ENCODE measurements at regions not wholly inside any gene's neighbourhood (a gene's known extent, or its start where the extent isn't known, plus 50 kb on each side); places are given as distances from the start of the nearest gene placed in this dataset.
"Not testable (repeated sequence)": the region's sequence is repeated elsewhere in the genome, so short reads cannot be mapped to it uniquely, and the experiment has no call there.

DNA sequence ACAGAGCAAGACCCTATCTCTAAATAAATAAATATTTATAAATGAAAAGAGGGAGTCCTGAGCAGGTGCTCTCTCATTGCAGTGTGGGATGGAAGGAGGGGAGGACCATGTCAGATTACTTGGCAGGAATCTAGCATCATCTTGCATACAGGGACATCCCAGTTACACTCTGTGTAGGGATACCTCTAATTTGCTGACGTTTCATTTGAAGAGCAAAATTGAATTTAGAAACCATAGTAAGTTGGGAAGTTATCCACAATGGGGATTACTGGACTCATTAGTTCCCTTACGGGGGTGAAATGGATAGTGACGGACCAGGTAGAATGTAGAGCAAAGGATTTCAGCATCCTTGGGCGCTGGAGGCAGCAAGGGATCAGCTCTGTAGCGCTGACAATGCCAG lies 52.1 kb downstream of the ARHGEF18 start:
- in situ Hi-C loops (cut with HindIII; ENCODE audit: low sequenced_read_pairs) = no loop called here
- TF ChIP-seq, protein P1, sequence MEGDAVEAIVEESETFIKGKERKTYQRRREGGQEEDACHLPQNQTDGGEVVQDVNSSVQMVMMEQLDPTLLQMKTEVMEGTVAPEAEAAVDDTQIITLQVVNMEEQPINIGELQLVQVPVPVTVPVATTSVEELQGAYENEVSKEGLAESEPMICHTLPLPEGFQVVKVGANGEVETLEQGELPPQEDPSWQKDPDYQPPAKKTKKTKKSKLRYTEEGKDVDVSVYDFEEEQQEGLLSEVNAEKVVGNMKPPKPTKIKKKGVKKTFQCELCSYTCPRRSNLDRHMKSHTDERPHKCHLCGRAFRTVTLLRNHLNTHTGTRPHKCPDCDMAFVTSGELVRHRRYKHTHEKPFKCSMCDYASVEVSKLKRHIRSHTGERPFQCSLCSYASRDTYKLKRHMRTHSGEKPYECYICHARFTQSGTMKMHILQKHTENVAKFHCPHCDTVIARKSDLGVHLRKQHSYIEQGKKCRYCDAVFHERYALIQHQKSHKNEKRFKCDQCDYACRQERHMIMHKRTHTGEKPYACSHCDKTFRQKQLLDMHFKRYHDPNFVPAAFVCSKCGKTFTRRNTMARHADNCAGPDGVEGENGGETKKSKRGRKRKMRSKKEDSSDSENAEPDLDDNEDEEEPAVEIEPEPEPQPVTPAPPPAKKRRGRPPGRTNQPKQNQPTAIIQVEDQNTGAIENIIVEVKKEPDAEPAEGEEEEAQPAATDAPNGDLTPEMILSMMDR (IDR thresholded peaks at IDR 0.05; ENCODE audit: low read depth, low read length, missing control alignments) = no peak
- H3K4me3 ChIP-seq (ENCODE audit: low read depth, low read length) = no peak overlapping the region
- DNase-seq (ENCODE audit: low read depth) = no peak

DNA sequence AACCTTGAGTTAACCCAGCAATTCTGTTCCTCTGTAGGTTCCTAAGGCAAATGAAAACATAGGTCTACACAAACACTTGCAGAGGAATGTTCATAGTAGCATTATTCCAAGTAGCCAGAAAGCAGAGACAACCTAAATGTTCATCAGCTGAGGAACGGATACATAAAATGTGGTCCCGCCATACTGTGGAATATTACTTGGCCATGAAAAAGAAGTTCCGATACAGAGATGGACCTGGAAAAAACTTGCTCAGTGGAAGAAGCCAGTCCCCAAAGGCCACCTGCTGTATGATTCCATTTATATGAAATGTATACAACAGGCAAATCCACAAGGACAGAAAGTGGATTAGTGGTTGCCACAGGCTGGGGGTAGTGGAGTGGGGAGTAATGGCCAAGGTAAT lies 53.0 kb downstream of the ARHGEF18 start:
- DNase-seq (ENCODE audit: low read depth) = no peak
- H3K4me3 ChIP-seq (ENCODE audit: low read depth, low read length) = no peak overlapping the region
- in situ Hi-C loops (cut with HindIII; ENCODE audit: low sequenced_read_pairs) = no loop called here
- TF ChIP-seq, protein P1 (IDR thresholded peaks at IDR 0.05; ENCODE audit: low read depth, low read length, missing control alignments) = no peak

DNA sequence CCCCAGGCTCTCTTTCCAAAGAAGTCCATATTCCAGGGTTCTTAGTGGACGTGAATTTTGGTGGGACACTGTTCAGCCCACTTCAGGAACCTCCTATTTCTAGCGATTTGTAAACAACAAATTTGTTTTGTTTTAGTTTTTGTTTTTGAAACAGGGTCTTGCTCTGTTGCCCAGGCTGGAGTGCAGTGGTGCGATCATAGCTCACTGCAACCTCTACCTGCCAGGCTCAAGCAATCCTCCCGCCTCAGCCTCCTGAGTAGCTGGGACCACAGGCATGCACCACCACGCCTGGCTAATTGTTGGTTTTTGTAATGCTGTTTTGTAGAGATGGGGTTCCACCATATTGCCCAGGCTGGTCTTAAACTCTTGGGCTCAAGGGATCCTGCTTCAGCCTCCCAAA lies 56.7 kb downstream of the ARHGEF18 start:
- H3K4me3 ChIP-seq (ENCODE audit: low read depth, low read length); in situ Hi-C loops (cut with HindIII; ENCODE audit: low sequenced_read_pairs); DNase-seq (ENCODE audit: low read depth): not testable (repeated sequence)

DNA sequence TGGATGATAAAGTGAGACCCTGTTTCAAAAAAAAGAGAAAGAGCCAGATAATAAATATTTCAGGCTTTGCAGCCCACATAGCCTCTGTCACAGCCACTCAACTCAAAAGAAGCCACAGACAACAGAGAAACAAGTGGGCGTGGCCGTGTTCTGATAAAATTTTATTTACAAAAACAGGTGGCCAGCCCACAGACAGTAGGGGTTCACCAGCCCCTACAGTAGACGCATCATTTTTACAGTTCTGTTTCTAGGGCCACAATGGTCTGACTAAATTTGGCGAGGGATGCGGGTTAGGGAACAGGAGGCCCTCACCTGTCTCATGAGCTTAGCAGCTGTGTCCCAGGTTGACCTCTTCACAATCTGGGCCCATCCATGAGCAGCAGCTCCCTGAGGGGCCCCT lies 59.5 kb downstream of the ARHGEF18 start:
- in situ Hi-C loops (cut with HindIII; ENCODE audit: low sequenced_read_pairs) = no loop called here
- TF ChIP-seq, protein P1 (IDR thresholded peaks at IDR 0.05; ENCODE audit: low read depth, low read length, missing control alignments) = no peak
- DNase-seq (ENCODE audit: low read depth) = no peak
- no peak overlapping the region for H3K4me3 ChIP-seq (ENCODE audit: low read depth, low read length)

DNA sequence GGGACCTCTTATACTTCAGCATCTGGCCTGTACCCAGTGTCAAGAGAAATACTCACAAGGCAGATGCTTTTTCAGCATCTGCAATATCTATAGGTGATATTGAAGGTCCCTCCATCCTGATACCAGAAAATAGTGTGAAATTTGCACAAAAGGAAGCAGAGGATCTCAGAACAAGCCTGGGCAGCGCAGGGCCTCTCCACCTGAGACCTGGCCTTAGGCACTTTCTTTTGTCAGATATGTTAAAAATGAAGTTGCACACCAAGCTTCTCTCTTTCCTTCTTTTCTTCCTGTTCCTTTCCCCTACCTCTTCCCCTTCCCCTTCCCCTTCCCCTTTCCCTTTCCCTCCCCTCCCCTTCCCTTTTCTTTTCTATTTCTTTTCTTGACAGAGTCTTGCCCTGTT lies 62.2 kb downstream of the ARHGEF18 start:
- TF ChIP-seq, protein P1 (IDR thresholded peaks at IDR 0.05; ENCODE audit: low read depth, low read length, missing control alignments) = no peak
- in situ Hi-C loops (cut with HindIII; ENCODE audit: low sequenced_read_pairs) = no loop called here
- DNase-seq (ENCODE audit: low read depth) = no peak
- H3K4me3 ChIP-seq (ENCODE audit: low read depth, low read length) = no peak overlapping the region

DNA sequence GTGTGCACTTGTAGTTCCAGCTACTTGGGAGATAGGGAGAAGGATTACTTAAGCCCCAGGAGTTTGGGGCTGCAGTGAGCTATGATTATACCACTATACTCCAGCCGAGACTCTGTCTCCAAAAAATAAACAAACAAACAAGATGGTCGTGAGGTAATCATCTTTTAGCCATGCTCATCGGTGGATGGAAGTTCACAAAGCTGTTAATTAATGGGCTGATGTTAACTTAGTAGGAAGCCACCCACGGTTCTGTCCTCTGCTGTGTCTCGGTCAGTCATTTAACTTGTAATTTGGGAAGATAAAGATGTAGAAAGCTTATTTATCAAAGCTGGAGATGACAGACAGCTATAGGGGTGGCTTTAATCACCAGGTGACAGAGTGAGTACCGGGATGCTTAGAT lies 64.9 kb downstream of the ARHGEF18 start:
- TF ChIP-seq, protein P1 (IDR thresholded peaks at IDR 0.05; ENCODE audit: low read depth, low read length, missing control alignments) = no peak
- in situ Hi-C loops (cut with HindIII; ENCODE audit: low sequenced_read_pairs) = no loop called here
- DNase-seq (ENCODE audit: low read depth) = no peak
- no peak overlapping the region for H3K4me3 ChIP-seq (ENCODE audit: low read depth, low read length)

DNA sequence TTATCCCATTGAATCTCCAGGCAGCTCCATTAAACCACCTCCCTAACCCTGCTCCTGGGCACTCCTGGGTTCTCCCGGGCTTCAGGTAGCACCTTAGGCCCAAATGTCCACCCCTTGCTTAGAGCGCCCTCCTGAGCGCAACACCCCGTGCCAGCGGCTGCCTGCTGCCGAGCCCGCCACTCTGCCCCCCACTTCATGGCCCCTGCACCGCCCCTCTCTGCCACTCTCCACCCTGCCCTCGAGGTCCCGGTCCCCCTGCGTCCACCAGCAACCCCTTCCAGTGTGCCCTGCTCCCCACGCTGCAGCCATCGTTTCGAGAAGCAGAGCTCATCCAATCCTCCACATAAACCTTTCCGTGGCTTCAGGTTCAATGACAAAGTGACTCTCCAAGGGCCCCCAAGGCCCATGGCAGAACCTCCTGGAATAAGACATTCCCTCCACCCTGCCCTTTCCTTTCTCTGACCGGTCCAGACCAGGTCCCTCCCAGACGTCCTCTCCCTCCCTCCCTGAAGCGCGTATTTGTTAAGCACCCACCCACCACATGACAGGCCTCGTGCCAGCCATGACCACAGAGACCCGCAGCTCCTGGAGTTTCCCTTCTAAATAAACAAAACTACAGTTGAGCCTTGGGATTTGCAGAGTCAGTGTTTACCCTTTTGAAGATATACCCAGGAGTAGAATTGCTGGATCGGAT lies 66.6 kb downstream of the ARHGEF18 start:
- in situ Hi-C loops (cut with HindIII; ENCODE audit: low sequenced_read_pairs) = no loop called here
- no peak overlapping the region for H3K4me3 ChIP-seq (ENCODE audit: low read depth, low read length)
- peak; percentile 64 for DNase-seq (ENCODE audit: low read depth)
- TF ChIP-seq, protein P1 (IDR thresholded peaks at IDR 0.05; ENCODE audit: low read depth, low read length, missing control alignments) = no peak

Data from astrocyte of the cerebellum (primary cell).